ENCODE measurements at regions not wholly inside any gene's neighbourhood (a gene's known extent, or its start where the extent isn't known, plus 50 kb on each side); places are given as distances from the start of the nearest gene placed in this dataset.

GRCh38 chr16:51936846-51937245 is 610.1 kb downstream of the TOX3 start:
- TF ChIP-seq, protein P1, sequence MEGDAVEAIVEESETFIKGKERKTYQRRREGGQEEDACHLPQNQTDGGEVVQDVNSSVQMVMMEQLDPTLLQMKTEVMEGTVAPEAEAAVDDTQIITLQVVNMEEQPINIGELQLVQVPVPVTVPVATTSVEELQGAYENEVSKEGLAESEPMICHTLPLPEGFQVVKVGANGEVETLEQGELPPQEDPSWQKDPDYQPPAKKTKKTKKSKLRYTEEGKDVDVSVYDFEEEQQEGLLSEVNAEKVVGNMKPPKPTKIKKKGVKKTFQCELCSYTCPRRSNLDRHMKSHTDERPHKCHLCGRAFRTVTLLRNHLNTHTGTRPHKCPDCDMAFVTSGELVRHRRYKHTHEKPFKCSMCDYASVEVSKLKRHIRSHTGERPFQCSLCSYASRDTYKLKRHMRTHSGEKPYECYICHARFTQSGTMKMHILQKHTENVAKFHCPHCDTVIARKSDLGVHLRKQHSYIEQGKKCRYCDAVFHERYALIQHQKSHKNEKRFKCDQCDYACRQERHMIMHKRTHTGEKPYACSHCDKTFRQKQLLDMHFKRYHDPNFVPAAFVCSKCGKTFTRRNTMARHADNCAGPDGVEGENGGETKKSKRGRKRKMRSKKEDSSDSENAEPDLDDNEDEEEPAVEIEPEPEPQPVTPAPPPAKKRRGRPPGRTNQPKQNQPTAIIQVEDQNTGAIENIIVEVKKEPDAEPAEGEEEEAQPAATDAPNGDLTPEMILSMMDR (IDR thresholded peaks at IDR 0.05) = no peak
- TF ChIP-seq POLR2AphosphoS5 (IDR thresholded peaks at IDR 0.05) (no peak), POLR2A (IDR thresholded peaks at IDR 0.05; ENCODE audit: low read depth) (no peak), EP300 (IDR thresholded peaks at IDR 0.05) (no peak)
